ENCODE measurements at regions not wholly inside any gene's neighbourhood (a gene's known extent, or its start where the extent isn't known, plus 50 kb on each side); places are given as distances from the start of the nearest gene placed in this dataset.

GRCh38 chr11:37907436-37908218 is 1309.6 kb upstream of the RAG2 start:
- Mint-ChIP-seq H3K9me3 (peaks cover 4 to 20% (median 9%) of the 10 kb centered on the region in 7 donors), H3K27me3 (ENCODE audit: low read depth in 3 of 3) (peaks cover 0 to 1% (median 0%) of the 10 kb centered on the region in 3 donors), H3K4me3 (no peak overlapping the region), H3K27ac (no peak overlapping the region), H3K4me1 (no peaks in the 10 kb centered on the region), H3K36me3 (no peaks in the 10 kb centered on the region)
- H3K27ac ChIP-seq (ENCODE audit: low read depth in 1 of 2, low read length in 2 of 2) = no peak overlapping the region
- peaks cover 12 to 34% of the 10 kb centered on the region in 2 donors for H3K9me3 ChIP-seq (replicated peaks in 1 of 2; ENCODE audit: control insufficient read depth in 1 of 2, insufficient read depth in 1 of 2, low read length in 2 of 2)
- intact Hi-C loops (cut with micrococcal nuclease) = no loop called here
- WGBS (ENCODE audit: insufficient coverage) = 86% methylated on average over 18 of the region's 20 CpGs
- no peaks in the 10 kb centered on the region for H3K27me3 ChIP-seq (ENCODE audit: control insufficient read depth in 2 of 2, insufficient read depth in 2 of 2, low read length in 2 of 2)
- H3K9ac ChIP-seq (ENCODE audit: insufficient read depth, low read length, poor library complexity, severe bottlenecking) = no peak overlapping the region
- no peaks in the 10 kb centered on the region for H3K4me1 ChIP-seq (ENCODE audit: control insufficient read depth in 1 of 2, insufficient read depth in 2 of 2, low read length in 2 of 2)
- no peaks in the 10 kb centered on the region for H4K20me1 ChIP-seq (ENCODE audit: insufficient read depth, low read length)
- DNase-seq = no peak
- TF ChIP-seq CTCF (IDR thresholded peaks at IDR 0.05) = no peak
- no peaks in the 10 kb centered on the region for H3K36me3 ChIP-seq (replicated peaks in 1 of 2; ENCODE audit: control insufficient read depth in 1 of 2, insufficient read depth in 2 of 2, low read length in 2 of 2)
- H3K4me2 ChIP-seq (replicated peaks; ENCODE audit: extremely low read depth, low read length, poor library complexity, severe bottlenecking) = no peak overlapping the region
- H3K4me3 ChIP-seq (replicated peaks in 1 of 3; ENCODE audit: low read depth in 2 of 3, low read length in 3 of 3) = no peak overlapping the region
- no peaks in the 10 kb centered on the region for H3K79me2 ChIP-seq (ENCODE audit: insufficient read depth, low read length)
- H2AFZ ChIP-seq (ENCODE audit: insufficient read depth, low read depth, low read length, poor library complexity, severe bottlenecking) = no peak overlapping the region

- no peak overlapping the region for H3K9ac ChIP-seq (ENCODE audit: insufficient read depth, low read length, poor library complexity, severe bottlenecking)
- peaks cover 0 to 1% (median 0%) of the 10 kb centered on the region in 3 donors for H3K27me3 Mint-ChIP-seq (ENCODE audit: low read depth in 3 of 3)
- H3K36me3 ChIP-seq (replicated peaks in 1 of 2; ENCODE audit: control insufficient read depth in 1 of 2, insufficient read depth in 2 of 2, low read length in 2 of 2) = no peaks in the 10 kb centered on the region
- H3K9me3 ChIP-seq (replicated peaks in 1 of 2; ENCODE audit: control insufficient read depth in 1 of 2, insufficient read depth in 1 of 2, low read length in 2 of 2) = peaks cover 12 to 34% of the 10 kb centered on the region in 2 donors
- no peak overlapping the region for H3K4me3 Mint-ChIP-seq
- no peak overlapping the region for H2AFZ ChIP-seq (ENCODE audit: insufficient read depth, low read depth, low read length, poor library complexity, severe bottlenecking)
- H3K27ac Mint-ChIP-seq = no peak overlapping the region
- H4K20me1 ChIP-seq (ENCODE audit: insufficient read depth, low read length) = no peaks in the 10 kb centered on the region
- no peak overlapping the region for H3K4me2 ChIP-seq (replicated peaks; ENCODE audit: extremely low read depth, low read length, poor library complexity, severe bottlenecking)
- no peak overlapping the region for H3K27ac ChIP-seq (ENCODE audit: low read depth in 1 of 2, low read length in 2 of 2)
- no peaks in the 10 kb centered on the region for H3K79me2 ChIP-seq (ENCODE audit: insufficient read depth, low read length)
- peaks cover 4 to 21% (median 11%) of the 10 kb centered on the region in 7 donors for H3K9me3 Mint-ChIP-seq
- no peak for DNase-seq
- H3K4me1 ChIP-seq (ENCODE audit: control insufficient read depth in 1 of 2, insufficient read depth in 2 of 2, low read length in 2 of 2) = no peaks in the 10 kb centered on the region
- H3K27me3 ChIP-seq (ENCODE audit: control insufficient read depth in 2 of 2, insufficient read depth in 2 of 2, low read length in 2 of 2) = no peaks in the 10 kb centered on the region
- no peaks in the 10 kb centered on the region for H3K4me1 Mint-ChIP-seq
- no peaks in the 10 kb centered on the region for H3K36me3 Mint-ChIP-seq
- TF ChIP-seq CTCF (IDR thresholded peaks at IDR 0.05) = no peak
- no peak overlapping the region for H3K4me3 ChIP-seq (replicated peaks in 1 of 3; ENCODE audit: low read depth in 2 of 3, low read length in 3 of 3)
- intact Hi-C loops (cut with micrococcal nuclease) = no loop called here
- 88% methylated on average over 11 of the region's 13 CpGs for WGBS (ENCODE audit: insufficient coverage)
These were observed 1307.8 kb upstream of the RAG2 start for GRCh38 chr11:37905707-37906417.
